SHP77 treated with DMSO at 0.1 percent for 48 hours (cell line): ENCODE measurements at regions not wholly inside any gene's neighbourhood (a gene's known extent, or its start where the extent isn't known, plus 50 kb on each side); places are given as distances from the start of the nearest gene placed in this dataset.
A peak's percentile ranks its signal among the peaks of the same experiment; 100 is the strongest.

Experiments
- DNase-seq: peaks from one replicate; lab custom pipeline; 2025; lab: John Stamatoyannopoulos, UW

- no peak for DNase-seq
These were observed 65.0 kb upstream of the POU2AF1 start for GRCh38 chr11:111444040-111444439.

GRCh38 chr11:111443640-111444039 lies 64.6 kb upstream of the POU2AF1 start:
- DNase-seq = no peak

GRCh38 chr11:111443032-111443431 lies 64.0 kb upstream of the POU2AF1 start:
- no peak for DNase-seq

GRCh38 chr11:111441443-111441842 lies 62.4 kb upstream of the POU2AF1 start:
- DNase-seq = no peak

GRCh38 chr11:111440416-111441205 lies 61.5 kb upstream of the POU2AF1 start:
- no peak for DNase-seq

GRCh38 chr11:111439901-111440300 lies 60.8 kb upstream of the POU2AF1 start:
- no peak for DNase-seq

- DNase-seq = peak; percentile 52
These were observed 59.9 kb upstream of the POU2AF1 start for GRCh38 chr11:111438846-111439520.

- DNase-seq = no peak
These were observed 59.1 kb upstream of the POU2AF1 start for GRCh38 chr11:111438168-111438567.

- DNase-seq = no peak
These were observed 56.1 kb upstream of the POU2AF1 start for GRCh38 chr11:111435046-111435698.

GRCh38 chr11:111429066-111429506 lies 50.0 kb upstream of the POU2AF1 start:
- peak; percentile 32 for DNase-seq
